ENCODE measurements at regions not wholly inside any gene's neighbourhood (a gene's known extent, or its start where the extent isn't known, plus 50 kb on each side); places are given as distances from the start of the nearest gene placed in this dataset.

DNA sequence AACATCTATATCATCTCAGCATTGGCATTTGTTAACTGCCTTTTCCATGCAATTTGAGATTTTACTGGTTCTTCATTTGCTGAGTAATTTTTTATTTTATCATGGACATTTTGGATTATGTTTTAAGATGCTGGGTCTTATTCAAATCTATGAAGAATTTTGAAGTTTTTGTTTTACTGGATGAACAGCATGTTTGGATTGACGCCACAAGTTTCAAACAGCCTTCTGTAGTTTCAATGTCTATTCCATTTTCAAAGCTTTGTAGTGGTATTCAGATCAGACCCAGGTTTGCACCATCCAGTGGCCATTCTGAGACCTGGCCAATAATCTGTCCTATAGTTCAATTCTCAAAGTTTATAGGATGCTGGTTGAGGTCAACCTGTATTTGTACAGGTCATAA lies 148.4 kb upstream of the STMND1 start:
- no peak overlapping the region for H3K27ac Mint-ChIP-seq (ENCODE audit: unreplicated experiment)
- H3K36me3 Mint-ChIP-seq (ENCODE audit: insufficient read depth, unreplicated experiment) = no peaks in the 10 kb centered on the region
- no peaks in the 10 kb centered on the region for H3K4me1 Mint-ChIP-seq (ENCODE audit: low read depth, unreplicated experiment)
- CTCF ChIA-PET = interaction anchor here (0.6 kb wide), 1 partner anchor 716 kb away, joined by 3 read pairs; no protein-coding TSS in a partner anchor
- no TSS peak for BruUV-seq (replicated peaks)
- TF ChIP-seq, protein P1, sequence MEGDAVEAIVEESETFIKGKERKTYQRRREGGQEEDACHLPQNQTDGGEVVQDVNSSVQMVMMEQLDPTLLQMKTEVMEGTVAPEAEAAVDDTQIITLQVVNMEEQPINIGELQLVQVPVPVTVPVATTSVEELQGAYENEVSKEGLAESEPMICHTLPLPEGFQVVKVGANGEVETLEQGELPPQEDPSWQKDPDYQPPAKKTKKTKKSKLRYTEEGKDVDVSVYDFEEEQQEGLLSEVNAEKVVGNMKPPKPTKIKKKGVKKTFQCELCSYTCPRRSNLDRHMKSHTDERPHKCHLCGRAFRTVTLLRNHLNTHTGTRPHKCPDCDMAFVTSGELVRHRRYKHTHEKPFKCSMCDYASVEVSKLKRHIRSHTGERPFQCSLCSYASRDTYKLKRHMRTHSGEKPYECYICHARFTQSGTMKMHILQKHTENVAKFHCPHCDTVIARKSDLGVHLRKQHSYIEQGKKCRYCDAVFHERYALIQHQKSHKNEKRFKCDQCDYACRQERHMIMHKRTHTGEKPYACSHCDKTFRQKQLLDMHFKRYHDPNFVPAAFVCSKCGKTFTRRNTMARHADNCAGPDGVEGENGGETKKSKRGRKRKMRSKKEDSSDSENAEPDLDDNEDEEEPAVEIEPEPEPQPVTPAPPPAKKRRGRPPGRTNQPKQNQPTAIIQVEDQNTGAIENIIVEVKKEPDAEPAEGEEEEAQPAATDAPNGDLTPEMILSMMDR (IDR thresholded peaks at IDR 0.05; ENCODE audit: unreplicated experiment) = no peak
- H3K9me3 Mint-ChIP-seq (ENCODE audit: low read depth, unreplicated experiment) = no peaks in the 10 kb centered on the region
- no peak for DNase-seq
- H3K4me3 Mint-ChIP-seq (ENCODE audit: low read depth, unreplicated experiment) = no peak overlapping the region
- H3K27me3 Mint-ChIP-seq (ENCODE audit: unreplicated experiment) = no peaks in the 10 kb centered on the region
- intact Hi-C loops (cut with micrococcal nuclease; ENCODE audit: unreplicated experiment) = no loop called here

DNA sequence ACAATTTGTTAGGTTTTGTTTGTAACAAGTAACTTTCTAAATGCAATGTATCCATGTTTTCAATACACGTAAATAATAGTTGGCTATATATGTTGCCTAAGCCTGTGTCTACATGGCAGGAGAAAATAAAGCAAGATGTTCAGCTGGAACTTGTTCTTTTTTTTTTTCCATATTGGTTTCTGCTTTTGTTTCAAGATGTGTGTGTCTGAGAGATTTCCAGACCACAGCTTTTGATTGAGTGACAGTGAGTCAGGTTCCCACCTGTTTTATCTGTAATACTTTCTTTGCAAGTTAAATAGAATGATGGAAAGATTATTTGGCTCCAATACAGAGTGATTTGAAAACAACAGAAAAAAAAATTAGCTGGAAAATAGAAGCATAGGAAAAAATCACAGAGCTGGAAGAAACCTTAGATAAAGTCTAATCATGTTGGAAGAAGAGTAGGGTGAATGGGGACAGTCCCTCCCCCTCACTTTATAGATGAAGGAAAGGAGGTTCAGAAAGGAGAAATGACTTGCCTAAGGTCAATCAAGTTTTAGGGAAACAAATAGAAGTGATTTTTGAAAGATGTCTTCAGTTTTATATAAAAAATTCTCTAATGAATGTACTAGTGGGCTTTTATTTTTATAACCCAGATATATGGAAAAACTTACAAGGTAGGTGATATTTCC lies 150.9 kb upstream of the STMND1 start:
- Mint-ChIP-seq H3K4me3 (ENCODE audit: low read depth, unreplicated experiment) (no peak overlapping the region), H3K9me3 (ENCODE audit: low read depth, unreplicated experiment) (no peaks in the 10 kb centered on the region), H3K4me1 (ENCODE audit: low read depth, unreplicated experiment) (peaks cover 22% of the 10 kb centered on the region), H3K36me3 (ENCODE audit: insufficient read depth, unreplicated experiment) (no peaks in the 10 kb centered on the region), H3K27me3 (ENCODE audit: unreplicated experiment) (no peaks in the 10 kb centered on the region), H3K27ac (ENCODE audit: unreplicated experiment) (no peak overlapping the region)
- TF ChIP-seq, protein P1 (IDR thresholded peaks at IDR 0.05; ENCODE audit: unreplicated experiment) = no peak
- intact Hi-C loops (cut with micrococcal nuclease; ENCODE audit: unreplicated experiment) = no loop called here
- DNase-seq = no peak
- CTCF ChIA-PET = interaction anchor here (1.1 kb wide), 1 partner anchor 188 kb away, joined by 4 read pairs; no protein-coding TSS in a partner anchor
- no TSS peak for BruUV-seq (replicated peaks)

DNA sequence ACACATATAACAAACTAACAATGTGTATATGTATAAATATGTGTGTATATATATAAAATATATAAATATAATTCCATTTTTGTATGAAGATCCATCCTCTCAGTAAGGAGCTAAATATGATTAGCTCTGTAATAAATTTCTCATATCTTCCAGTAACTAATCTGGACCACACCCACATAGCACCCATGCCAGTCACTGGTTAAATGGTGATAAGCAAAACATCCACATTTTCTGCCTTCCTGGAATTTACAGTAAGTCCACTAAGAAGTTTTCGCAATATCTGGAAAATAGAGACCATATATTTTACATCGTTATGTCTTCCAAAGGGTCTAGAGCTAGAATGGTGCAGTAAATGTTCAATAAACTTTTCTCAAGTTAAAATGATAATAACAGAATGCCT lies 151.5 kb upstream of the STMND1 start:
- Mint-ChIP-seq H3K4me1 (ENCODE audit: low read depth, unreplicated experiment) (peaks cover 24% of the 10 kb centered on the region), H3K4me3 (ENCODE audit: low read depth, unreplicated experiment) (no peak overlapping the region), H3K27ac (ENCODE audit: unreplicated experiment) (no peak overlapping the region), H3K27me3 (ENCODE audit: unreplicated experiment) (no peaks in the 10 kb centered on the region), H3K9me3 (ENCODE audit: low read depth, unreplicated experiment) (no peaks in the 10 kb centered on the region), H3K36me3 (ENCODE audit: insufficient read depth, unreplicated experiment) (no peaks in the 10 kb centered on the region)
- CTCF ChIA-PET = interaction anchor here (1.1 kb wide), 1 partner anchor 187 kb away, joined by 4 read pairs; no protein-coding TSS in a partner anchor
- BruUV-seq (replicated peaks) = no TSS peak
- DNase-seq = no peak
- TF ChIP-seq, protein P1 (IDR thresholded peaks at IDR 0.05; ENCODE audit: unreplicated experiment) = no peak
- intact Hi-C loops (cut with micrococcal nuclease; ENCODE audit: unreplicated experiment) = no loop called here

DNA sequence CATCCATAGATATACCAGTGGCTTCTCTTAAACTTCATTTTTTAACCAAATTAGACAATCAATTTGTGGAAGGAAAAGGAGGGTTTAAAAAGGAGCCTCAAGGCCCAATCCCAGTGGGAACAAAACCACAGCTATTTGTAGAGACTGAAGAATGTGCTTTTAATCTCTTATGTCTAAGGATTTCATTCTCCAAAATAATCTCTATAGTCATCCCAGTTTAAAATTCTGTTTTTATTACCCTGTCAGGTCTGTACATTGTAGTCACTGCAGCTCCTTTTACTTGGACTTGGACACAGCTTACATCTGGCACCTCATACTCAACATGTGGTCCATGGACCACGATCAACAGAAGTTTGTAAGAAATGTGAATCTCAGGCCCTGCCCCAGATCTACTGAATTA lies 152.1 kb upstream of the STMND1 start:
- Mint-ChIP-seq H3K27ac (ENCODE audit: unreplicated experiment) (no peak overlapping the region), H3K4me1 (ENCODE audit: low read depth, unreplicated experiment) (peaks cover 24% of the 10 kb centered on the region), H3K27me3 (ENCODE audit: unreplicated experiment) (no peaks in the 10 kb centered on the region), H3K4me3 (ENCODE audit: low read depth, unreplicated experiment) (no peak overlapping the region), H3K9me3 (ENCODE audit: low read depth, unreplicated experiment) (no peaks in the 10 kb centered on the region), H3K36me3 (ENCODE audit: insufficient read depth, unreplicated experiment) (no peaks in the 10 kb centered on the region)
- BruUV-seq (replicated peaks) = no TSS peak
- TF ChIP-seq, protein P1 (IDR thresholded peaks at IDR 0.05; ENCODE audit: unreplicated experiment) = no peak
- CTCF ChIA-PET = interaction anchor here (0.5 to 1.1 kb wide), 3 partner anchors 17 to 530 kb away, joined by 3 to 5 read pairs (median 4); no protein-coding TSS in a partner anchor
- no peak for DNase-seq
- intact Hi-C loops (cut with micrococcal nuclease; ENCODE audit: unreplicated experiment) = no loop called here

All from Calu3 (cell line).